ENCODE measurements at regions not wholly inside any gene's neighbourhood (a gene's known extent, or its start where the extent isn't known, plus 50 kb on each side); places are given as distances from the start of the nearest gene placed in this dataset.

DNA sequence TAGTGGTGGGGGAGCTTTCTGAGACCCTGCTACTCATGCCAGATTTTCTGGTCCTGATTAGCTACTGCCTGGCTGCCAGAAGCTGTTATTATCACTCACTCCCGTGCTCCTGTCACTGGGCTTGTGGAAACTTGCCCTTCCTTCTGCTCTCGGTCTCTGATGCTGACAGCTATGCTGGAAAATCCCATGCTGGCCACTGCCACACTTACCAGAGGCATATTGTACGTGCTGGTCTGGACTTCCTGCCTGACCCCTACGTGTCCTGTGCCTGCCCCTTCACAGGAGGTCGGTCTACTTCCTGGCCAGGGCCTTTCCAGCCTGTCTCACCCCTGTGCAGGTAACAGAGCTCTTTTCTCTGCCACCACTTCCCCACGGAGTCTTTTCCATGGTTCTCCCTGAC lies 149.4 kb upstream of the PLEKHG7 start:
- DNase-seq = peak; percentile 48

- DNase-seq = no peak
Observed at GRCh38 chr12:92552412-92553108, 150.2 kb upstream of the PLEKHG7 start.

DNA sequence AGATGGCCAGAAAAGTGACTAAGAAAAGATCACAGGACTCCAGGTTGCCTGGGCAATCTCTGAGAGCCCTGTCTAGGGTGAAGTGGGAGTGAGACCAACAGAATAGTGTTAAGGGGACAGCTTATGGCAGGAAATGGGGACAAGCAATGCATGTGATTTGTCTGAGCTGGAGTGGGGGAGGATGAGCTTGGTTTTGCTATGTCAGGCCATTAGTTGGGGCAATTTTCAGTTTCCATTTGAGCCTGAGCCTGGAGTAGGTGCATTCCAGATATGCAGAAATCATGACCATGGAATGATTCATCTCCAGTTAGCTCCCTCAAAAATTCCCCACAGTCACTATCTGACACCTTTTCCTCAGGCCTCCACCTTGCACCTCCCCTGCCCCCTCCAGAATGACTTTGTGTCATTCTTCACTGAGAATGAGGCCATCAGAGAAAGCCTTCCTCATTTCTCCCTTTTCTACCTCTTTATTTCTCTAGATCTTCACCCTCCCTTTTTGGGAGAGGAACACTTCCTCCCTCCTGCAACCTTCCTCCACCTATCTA lies 150.9 kb upstream of the PLEKHG7 start:
- no peak for DNase-seq

DNA sequence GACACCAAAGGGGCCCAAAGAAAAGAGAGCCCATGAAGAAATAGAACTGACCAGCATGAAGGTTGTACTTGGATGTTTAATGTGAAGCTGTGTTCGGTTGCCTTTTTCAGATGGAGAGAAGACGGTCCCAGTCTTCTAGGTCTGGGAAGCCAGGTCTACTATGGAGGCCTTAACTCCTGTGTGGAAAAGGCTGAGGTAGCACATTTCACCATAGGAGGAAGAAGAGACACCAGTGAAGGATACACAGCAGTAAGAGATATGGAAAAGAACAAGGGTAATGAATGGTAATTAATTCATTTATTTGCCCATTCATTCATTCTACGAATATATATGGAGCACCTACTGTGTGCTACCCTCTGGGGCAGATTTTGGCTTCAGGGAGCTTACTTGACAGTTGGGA lies 151.6 kb upstream of the PLEKHG7 start:
- DNase-seq = no peak

GRCh38 chr12:92550661-92551060 lies 152.1 kb upstream of the PLEKHG7 start:
- DNase-seq = no peak

GRCh38 chr12:92550254-92550653 lies 152.5 kb upstream of the PLEKHG7 start:
- no peak for DNase-seq

DNA sequence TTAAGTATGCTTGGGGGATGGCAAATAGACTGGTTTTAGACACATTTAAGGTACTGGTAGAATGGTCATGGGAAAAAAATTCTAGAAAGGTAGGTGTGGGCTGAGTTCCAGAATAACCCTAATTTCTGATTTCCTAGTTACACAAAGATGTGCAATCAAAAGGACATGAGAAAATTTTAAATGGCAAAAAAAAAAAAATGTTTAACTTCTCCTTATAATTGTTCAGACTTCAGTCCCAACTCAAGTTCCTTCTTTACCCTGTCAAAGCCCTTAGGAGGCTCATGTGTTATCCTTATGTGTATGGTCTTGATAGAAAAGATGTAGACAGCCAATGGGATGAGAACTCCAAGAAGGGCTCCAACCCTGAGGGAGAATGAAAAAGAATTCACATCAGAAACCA lies 153.3 kb upstream of the PLEKHG7 start:
- no peak for DNase-seq

DNA sequence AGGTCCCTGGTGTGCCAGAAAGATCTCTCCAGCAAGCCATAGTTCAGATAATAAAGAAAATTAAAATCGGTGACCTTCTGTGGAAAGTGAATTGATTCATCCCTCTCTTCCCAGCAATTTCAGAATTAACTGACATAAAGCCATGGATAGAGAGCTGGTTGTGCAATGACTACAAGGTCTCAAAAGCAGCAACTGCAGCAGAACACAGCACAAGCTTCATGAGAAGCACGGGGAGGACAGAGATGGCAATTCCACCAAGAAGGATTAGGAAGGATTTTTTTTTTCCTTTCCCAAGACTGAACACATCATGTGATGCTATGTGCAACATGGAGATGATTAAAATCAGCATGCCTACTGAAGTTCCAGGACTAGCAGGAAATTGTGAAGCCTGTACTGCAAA lies 154.9 kb upstream of the PLEKHG7 start:
- DNase-seq = no peak

DNA sequence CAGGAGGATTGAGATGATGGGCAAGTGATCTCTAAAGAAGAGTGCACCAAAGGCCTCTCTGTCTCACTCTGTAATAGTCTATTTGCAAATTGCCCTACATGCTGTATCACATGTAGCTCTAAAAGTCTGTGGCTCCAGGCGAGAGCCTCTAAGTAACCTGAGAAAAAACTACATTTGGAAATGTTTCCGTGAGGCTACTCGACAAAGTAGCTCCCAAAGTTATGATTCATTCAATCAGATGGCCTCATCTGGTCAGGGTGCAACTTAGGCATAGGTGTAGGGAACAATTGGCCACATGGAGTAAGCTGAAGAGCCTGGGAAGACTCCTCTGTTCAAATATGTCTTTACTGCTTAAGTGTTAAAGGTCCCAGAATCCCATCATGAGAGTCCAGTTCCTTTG lies 155.4 kb upstream of the PLEKHG7 start:
- DNase-seq = no peak

DNA sequence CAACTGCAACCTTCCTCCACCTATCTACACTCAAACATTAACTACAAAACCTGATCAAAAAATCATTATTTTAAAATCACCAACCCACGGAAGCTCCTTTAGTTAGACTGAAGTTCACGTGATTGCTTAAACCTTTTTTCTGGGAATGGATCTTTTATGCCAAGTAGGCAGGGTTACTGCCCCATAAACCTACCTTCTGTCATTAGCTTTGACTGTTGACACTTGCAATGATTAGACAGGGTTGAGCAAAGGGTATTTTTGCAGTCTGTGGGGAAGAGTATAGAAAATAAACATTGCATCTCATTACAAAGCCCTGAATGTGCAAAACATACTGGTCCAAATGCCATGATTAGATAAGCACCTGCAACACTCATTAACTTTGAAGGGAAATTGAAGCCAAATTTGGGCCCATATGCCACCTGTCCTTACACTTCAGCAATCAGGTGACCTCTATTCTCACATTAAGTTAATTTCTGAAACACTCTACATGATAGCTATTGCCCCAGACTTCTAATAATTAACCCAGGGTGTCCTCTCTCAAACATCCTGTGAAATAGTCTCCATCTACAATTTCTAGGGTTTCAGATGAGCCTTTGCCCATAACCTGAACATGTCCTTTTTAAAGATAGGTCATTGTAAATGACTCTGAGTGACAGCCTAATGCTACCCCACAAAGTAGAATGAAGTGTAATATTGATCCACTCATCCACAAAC lies 156.0 kb upstream of the PLEKHG7 start:
- no peak for DNase-seq

DNA sequence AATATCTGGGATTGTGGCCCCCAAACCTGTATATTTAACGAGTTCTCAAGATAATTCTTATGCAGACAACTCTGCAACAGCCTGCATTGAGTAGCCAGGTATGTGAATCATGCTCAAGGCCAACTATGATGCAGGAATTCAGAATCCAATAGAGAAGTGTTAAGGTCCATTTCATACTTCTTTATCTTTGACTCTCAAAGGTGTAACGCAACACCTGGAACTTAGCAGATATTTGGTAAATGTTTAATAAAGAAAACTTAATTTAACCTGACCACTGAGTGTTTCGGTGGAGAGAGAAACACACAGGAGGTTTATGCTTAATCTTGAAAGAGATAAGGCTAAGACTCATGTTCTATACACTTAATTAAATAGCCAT lies 156.5 kb upstream of the PLEKHG7 start:
- no peak for DNase-seq

GRCh38 chr12:92544322-92544721 lies 158.5 kb upstream of the PLEKHG7 start:
- DNase-seq = no peak

- no peak for DNase-seq
Observed at GRCh38 chr12:92543840-92544239, 158.9 kb upstream of the PLEKHG7 start.

DNA sequence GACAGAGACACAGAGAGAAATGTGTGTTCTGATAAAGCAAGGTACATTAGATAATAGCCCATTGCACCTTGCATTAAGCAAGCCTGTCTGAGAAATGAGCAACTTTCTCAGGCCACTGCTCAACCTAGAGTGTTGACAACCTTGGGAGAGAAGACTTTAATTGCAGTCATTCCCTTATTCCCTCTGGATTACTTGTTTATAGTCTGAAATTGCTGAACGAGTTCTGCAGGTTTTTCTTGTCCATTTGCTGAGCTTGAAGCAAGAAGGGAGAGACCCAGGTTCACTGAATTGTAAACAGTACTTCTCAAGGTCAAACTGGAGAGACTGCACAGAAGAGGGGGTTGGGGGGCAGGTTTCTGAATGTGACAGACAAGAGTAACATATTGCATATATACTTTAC lies 159.4 kb upstream of the PLEKHG7 start:
- peak; percentile 26 for DNase-seq

GRCh38 chr12:92541731-92542130 lies 161.1 kb upstream of the PLEKHG7 start:
- no peak for DNase-seq

DNA sequence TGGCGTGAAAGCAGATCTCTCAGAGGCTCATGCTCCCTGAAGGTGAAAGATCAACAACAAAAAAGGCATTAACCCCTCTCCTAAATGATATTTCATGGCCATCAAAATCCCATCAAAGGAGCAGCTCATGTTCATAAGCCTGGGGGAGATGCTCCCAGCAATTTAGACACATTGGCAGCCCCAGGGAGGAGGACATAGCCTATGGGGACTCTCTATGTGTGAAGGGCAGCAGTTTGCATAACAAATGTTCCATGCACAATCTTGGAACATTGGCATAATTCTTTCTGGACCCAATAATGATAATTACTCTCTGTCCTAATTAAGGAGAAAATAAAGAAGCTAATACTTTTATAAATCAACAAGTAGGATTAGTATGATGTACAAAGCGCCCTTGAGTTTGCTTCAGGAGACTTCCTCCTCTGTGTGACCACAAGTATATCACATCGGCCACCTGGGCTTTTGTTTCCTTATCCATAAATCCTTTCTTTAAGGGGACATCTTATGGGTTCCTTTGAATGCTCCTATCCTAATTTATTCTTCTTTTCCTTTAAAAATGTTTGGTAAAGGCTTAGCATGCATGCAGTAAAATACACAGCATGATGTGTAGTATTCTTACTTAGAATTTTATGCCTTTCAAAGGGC lies 161.9 kb upstream of the PLEKHG7 start:
- DNase-seq = no peak

DNA sequence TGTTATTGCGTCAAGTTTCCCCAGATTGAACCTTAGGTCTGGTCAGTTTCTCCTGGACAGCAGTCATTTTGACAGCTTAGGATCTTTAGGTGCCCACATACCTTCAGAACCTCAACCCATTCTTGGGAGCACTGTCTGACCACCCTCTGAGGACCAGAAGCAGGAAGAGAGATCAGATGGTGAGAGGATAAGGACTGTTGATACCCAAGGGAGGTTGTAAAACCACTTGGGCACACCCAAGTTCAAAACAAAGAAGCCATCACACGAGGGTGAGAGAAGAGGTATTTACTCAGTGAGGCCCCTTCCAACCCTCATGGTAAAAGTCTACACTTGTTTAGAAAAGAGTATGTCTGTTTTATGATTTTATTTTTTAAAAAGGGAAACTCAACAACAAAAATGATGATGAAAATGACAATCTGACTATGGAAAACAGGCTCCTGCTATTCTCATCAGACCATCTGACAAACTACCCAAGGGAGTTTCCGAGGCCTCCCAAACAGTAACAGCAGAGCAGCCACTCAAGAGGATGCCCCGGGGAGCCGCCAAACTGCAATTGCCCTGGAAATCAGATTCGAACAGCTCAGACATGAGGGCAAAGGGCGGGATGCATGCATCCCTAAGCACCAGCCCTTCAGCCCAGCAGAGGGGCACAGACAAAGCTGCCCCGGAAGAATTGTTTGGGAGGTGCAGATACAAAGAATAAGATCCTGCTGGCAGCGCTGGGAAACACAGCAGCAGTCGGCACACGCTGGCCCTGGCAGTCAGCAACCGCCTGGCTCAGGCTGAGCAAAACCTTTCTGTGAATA lies 162.6 kb upstream of the PLEKHG7 start:
- no peak for DNase-seq

GRCh38 chr12:92539110-92539749 lies 163.6 kb upstream of the PLEKHG7 start:
- DNase-seq = peak; percentile 8

GRCh38 chr12:92537290-92537960 lies 165.4 kb upstream of the PLEKHG7 start:
- DNase-seq = no peak

DNA sequence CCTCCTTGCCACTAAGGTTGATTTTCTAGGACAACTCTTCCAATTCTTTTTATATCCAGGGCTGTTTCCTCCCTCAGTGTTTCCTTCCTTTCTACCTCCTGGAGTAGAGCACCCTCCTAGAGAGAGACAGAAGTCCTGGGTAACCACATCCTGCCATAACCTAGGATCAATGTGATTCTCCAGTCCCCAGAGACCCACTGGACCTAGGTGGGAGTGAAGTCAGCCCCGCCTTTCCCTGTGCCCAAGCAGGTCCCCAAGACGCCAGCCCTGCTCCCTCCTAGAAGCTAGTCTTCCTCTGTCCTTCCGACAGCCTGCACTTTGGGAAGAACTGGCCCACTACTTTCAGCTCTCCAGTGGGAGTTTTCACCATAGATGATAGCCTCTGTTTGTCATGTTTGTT lies 166.8 kb upstream of the PLEKHG7 start:
- DNase-seq = no peak

GRCh38 chr12:92533280-92533890 lies 169.4 kb upstream of the PLEKHG7 start:
- DNase-seq = no peak
